ENCODE measurements at regions not wholly inside any gene's neighbourhood (a gene's known extent, or its start where the extent isn't known, plus 50 kb on each side); places are given as distances from the start of the nearest gene placed in this dataset.

DNA sequence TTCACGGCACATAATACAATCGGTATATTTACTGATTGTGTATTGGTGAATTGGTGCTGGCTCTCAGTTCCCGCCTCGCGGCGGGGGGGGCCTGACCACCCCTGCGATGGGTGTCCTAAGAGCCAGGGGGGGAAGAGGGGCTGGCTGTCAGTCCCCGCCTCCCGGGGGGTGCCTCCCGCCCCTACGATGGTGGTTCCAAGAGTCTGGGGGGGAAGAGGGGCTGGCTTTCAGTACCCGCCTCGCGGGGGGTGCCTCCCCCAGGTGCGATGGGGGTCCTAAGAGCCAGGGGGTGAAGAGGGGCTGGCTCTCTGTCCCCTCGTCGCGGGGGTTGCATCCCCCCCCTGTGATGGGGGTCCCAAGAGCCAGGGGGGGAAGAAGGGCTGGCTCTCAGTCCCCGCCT, 2321.8 kb upstream of the PCDH20 start:
- no peak for TF ChIP-seq EZH2 (IDR thresholded peaks at IDR 0.05; ENCODE audit: low read depth, unreplicated experiment)
- TF ChIP-seq, protein P1, sequence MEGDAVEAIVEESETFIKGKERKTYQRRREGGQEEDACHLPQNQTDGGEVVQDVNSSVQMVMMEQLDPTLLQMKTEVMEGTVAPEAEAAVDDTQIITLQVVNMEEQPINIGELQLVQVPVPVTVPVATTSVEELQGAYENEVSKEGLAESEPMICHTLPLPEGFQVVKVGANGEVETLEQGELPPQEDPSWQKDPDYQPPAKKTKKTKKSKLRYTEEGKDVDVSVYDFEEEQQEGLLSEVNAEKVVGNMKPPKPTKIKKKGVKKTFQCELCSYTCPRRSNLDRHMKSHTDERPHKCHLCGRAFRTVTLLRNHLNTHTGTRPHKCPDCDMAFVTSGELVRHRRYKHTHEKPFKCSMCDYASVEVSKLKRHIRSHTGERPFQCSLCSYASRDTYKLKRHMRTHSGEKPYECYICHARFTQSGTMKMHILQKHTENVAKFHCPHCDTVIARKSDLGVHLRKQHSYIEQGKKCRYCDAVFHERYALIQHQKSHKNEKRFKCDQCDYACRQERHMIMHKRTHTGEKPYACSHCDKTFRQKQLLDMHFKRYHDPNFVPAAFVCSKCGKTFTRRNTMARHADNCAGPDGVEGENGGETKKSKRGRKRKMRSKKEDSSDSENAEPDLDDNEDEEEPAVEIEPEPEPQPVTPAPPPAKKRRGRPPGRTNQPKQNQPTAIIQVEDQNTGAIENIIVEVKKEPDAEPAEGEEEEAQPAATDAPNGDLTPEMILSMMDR (conservative IDR thresholded peaks at IDR 0.05; ENCODE audit: low read depth in 2 of 2): no peak
- no peak for TF ChIP-seq POLR2AphosphoS5 (IDR thresholded peaks at IDR 0.05; ENCODE audit: low read depth)

Data from GM23338 (cell line).